GM10248 (cell line): ENCODE measurements at regions not wholly inside any gene's neighbourhood (a gene's known extent, or its start where the extent isn't known, plus 50 kb on each side); places are given as distances from the start of the nearest gene placed in this dataset.

Experiments
- CTCF ChIA-PET: fragments of 300-600 bp; sonication (Branson Sonifier 250); formaldehyde crosslinking; extraction: SDS; loops from one replicate; lab custom pipeline; 2021; ENCODE audit warnings: antibody characterized with exemption; lab: Yijun Ruan, JAX
- POLR2A ChIA-PET: fragments of 350-650 bp; sonication (Branson Sonifier 250); formaldehyde crosslinking; extraction: SDS; loops from one replicate; lab custom pipeline; 2020; ENCODE audit warnings: antibody characterized with exemption; lab: Yijun Ruan, JAX
- DNase-seq: peaks from one replicate; pipeline ENCODE4 v3.0.0; 2012; ENCODE audit errors: extremely low spot score
- TF ChIP-seq, protein P1 (sequence below): IDR thresholded peaks from 2 replicates; pipeline ENCODE4 v1.5.1; 2012; ENCODE audit warnings: mild to moderate bottlenecking, low read depth; ENCODE audit errors: extremely low read depth, missing control alignments, control extremely low read depth

DNA sequence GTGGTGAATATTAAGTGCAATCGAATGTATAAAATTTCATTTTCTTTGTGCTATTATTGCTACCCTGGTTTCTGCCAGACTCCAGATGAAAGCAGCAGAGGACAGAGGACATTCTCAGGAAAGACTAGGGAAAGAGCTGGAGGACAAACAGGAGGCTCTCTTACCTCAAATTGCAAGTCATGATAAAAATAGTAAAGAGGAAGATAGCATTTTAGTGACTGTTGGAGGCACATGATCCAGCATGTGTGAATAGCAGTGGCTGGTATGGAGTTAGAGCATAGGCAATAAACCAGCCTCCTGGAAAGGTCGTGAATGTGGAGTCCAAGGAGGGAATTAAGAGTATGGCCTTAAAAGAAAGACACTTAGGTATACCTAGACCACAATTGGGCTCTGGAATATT lies 1040.0 kb downstream of the STPG2 start:
- CTCF ChIA-PET: no interaction called here

DNA sequence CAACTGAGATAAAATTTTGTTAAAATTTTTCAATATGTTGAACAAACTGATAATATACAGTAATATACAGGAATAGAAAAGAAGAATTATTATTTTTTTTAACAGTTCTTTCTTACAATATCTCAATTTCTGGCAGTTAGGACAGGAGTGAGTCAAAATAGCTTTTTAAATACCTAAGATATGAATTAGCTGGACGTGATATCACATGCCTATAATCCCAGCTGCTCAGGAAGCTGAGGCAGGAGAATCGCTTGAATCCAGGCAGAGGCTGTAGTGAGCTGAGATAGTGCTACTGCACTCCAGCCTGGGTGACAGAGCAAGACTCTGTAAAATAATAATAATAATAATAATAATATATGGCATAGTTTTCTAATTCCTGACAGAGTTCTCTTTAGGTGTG lies 1039.3 kb downstream of the STPG2 start:
- TF ChIP-seq, protein P1, sequence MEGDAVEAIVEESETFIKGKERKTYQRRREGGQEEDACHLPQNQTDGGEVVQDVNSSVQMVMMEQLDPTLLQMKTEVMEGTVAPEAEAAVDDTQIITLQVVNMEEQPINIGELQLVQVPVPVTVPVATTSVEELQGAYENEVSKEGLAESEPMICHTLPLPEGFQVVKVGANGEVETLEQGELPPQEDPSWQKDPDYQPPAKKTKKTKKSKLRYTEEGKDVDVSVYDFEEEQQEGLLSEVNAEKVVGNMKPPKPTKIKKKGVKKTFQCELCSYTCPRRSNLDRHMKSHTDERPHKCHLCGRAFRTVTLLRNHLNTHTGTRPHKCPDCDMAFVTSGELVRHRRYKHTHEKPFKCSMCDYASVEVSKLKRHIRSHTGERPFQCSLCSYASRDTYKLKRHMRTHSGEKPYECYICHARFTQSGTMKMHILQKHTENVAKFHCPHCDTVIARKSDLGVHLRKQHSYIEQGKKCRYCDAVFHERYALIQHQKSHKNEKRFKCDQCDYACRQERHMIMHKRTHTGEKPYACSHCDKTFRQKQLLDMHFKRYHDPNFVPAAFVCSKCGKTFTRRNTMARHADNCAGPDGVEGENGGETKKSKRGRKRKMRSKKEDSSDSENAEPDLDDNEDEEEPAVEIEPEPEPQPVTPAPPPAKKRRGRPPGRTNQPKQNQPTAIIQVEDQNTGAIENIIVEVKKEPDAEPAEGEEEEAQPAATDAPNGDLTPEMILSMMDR: no peak
- POLR2A ChIA-PET: no interaction called here
- no peak for DNase-seq
- CTCF ChIA-PET: interaction anchor here (1.0 to 1.3 kb wide), 2 partner anchors 14 to 15 kb away, joined by 3 to 4 read pairs; no protein-coding TSS in a partner anchor

More for the DNA sequence above, 1040.0 kb downstream of the STPG2 start:
- POLR2A ChIA-PET: no interaction called here
- DNase-seq: no peak
- TF ChIP-seq, protein P1: no peak

DNA sequence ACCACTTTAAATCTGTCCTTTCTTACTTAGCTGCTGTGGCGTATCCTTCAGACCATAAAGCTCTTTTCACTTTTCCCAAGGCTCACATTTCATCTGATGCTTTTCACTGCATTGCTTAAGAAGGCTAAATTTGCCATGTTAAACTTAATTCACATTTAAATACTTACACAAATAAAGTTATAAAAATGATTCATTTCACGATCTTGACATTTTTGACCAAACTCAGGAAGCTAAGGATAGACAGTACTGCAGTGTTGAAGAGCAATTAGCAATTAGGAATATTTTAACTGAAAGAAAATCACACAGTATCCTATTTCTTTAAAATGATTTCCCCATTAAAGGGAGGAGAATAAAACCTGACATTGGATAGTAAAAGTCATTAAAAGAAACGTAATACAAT lies 1038.6 kb downstream of the STPG2 start:
- ChIA-PET POLR2A (no interaction called here), CTCF (interaction anchor here (1.0 to 1.3 kb wide), 2 partner anchors 13 to 15 kb away, joined by 3 to 4 read pairs; no protein-coding TSS in a partner anchor)
- TF ChIP-seq, protein P1: no peak
- DNase-seq: no peak

DNA sequence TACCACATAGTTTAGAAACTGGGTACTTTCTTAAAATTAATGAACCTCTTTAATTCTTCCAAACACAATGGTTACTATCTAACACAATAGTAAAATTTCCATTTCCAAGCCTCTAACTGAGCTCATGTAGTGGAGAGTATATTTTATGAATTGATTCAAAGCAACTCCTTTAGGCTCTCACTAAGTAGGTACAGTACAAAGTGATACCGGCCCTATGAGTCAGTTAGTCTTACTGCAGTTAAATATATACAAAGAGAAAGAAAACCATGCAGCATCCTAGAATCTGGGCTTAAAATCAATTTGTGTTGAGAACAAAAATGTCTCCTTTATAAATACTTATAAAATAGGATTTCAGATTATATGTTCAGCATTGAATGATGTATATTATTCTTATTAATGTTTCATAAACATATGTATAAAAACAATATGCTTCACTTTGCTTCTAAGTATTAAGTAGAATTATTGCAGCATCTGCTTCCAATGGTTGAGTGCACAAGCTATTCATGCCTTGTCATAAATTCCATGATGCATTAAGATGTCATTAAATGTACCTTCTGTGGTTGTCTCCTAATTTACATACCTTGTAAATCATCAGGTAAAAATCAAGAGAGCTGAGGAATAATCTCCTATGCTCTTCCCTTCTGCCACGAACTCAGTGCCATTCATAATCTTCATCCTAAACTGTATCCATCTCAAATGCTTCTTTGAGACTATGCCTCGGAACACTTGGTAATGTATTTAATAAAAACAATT lies 1037.8 kb downstream of the STPG2 start:
- no peak for DNase-seq
- CTCF ChIA-PET: interaction anchor here (1.3 kb wide), 1 partner anchor 13 kb away, joined by 4 read pairs; no protein-coding TSS in a partner anchor
- TF ChIP-seq, protein P1: no peak
- POLR2A ChIA-PET: no interaction called here

DNA sequence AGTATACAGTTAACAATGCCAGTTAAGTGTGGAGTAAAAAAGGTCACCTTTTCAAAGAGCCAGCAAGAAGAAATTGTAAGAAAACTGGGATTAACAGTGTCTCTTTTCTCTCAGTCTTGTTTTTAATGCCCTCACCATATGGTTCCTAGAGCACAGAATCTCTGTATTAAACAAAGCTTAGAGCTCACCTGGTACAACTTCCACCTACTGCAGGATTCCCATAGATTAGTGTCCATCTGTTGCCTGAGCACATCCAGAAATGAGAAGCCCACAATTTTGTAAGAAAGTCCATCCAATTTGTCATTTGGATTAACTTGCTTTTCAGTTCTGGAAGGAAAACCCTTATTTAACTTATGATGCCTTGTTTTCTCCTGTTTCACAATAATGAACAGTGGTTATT lies 1037.1 kb downstream of the STPG2 start:
- DNase-seq: no peak
- CTCF ChIA-PET: no interaction called here
- TF ChIP-seq, protein P1: no peak
- POLR2A ChIA-PET: no interaction called here

DNA sequence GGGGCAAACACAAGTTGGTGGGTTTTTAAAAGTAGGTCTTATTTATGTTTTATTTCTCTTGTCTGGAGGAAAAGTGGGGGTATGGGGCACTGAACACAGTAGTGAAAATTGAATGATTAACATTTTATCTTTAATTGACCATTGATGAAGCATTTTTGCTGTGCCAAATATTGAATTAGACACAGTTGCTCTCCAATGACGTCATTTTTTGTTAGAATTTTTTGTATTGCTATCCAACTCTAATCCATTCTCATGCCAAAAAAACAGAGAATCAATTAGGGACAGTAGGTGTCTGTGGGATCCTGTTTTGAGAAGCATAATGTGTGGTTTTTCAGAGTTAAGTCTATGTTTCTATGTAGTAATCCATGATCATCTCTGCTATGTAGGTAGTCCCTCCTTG lies 1032.8 kb downstream of the STPG2 start:
- POLR2A ChIA-PET: no interaction called here
- CTCF ChIA-PET: no interaction called here
- TF ChIP-seq, protein P1: no peak
- DNase-seq: no peak
